Mammary epithelial cell (primary cell): ENCODE measurements at regions not wholly inside any gene's neighbourhood (a gene's known extent, or its start where the extent isn't known, plus 50 kb on each side); places are given as distances from the start of the nearest gene placed in this dataset.

ENCODE experiments used
- CTCF ChIP-seq, 2 donors: IDR thresholded peaks in 1 of 2; conservative IDR thresholded peaks in 1 of 2; 2 replicates each; pipeline ENCODE4 v1.5.1; 2011 to 2012; ENCODE audit warnings: inconsistent platforms in 2 of 2, low read length in 2 of 2, mild to moderate bottlenecking in 2 of 2, control low read depth in 1 of 2, low read depth in 1 of 2; ENCODE audit not compliant: insufficient read depth in 1 of 2; ENCODE audit errors: extremely low read depth in 1 of 2
- EZH2 ChIP-seq: IDR thresholded peaks from 2 replicates; pipeline ENCODE4 v1.6.1; 2012; ENCODE audit warnings: low read length, inconsistent platforms, borderline replicate concordance

DNA sequence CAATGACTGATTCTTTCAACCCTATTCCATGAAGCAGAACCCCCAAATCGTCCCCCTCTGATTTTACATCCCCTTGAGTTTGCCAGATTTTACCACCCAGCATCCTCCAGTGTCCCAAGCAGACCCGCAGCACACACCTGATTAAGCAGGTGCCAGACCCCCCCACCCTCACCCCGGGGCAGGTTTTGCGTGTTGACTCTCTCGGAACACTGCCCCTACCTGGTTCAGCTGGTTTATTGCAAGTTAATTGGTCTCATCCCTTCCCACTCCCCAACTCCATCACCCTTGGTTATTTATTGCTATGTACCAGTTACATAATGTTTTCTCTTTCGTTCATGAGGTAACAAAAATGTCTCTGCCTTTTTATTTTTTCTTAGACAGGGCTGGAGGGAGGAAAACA, 258.4 kb downstream of the BCOR start:
- TF ChIP-seq CTCF (conservative IDR thresholded peaks at IDR 0.05 in 1 of 2, IDR thresholded peaks at IDR 0.05 in 1 of 2; ENCODE audit: extremely low read depth in 1 of 2, insufficient read depth in 1 of 2, low read depth in 1 of 2, low read length in 2 of 2), result no peak
- no peak for TF ChIP-seq EZH2
